ENCODE measurements at regions not wholly inside any gene's neighbourhood (a gene's known extent, or its start where the extent isn't known, plus 50 kb on each side); places are given as distances from the start of the nearest gene placed in this dataset.
"Not testable (repeated sequence)": the region's sequence is repeated elsewhere in the genome, so short reads cannot be mapped to it uniquely, and the experiment has no call there.

DNA sequence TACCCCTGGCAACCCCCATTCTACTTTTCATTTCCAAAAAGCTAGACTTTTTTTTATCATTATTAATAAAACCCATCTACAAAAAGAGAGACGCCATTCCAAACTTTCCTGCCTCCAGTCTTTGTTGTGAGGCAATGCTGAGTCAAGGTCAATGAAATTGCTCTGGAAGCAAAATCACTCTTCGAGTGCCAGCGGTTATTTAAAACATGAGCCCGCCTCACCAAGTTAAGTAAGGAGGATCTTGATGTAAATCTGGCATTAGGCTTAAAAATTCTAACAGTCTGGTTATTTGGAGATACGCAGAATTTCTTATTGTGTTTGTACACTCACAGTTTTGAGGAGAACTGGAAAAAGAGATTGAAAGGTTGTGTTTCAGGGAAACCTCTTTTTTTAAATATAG is 1196.3 kb downstream of the TYW1 start:
- H3K9me2 ChIP-seq (replicated peaks; ENCODE audit: insufficient read depth, low read length), result no peaks in the 10 kb centered on the region
- no peak for DNase-seq
- no peaks in the 10 kb centered on the region for H4K20me1 ChIP-seq (ENCODE audit: insufficient read depth, low read length)
- H3K27me3 ChIP-seq (replicated peaks; ENCODE audit: insufficient read depth, low read length), result no peaks in the 10 kb centered on the region
- no peak overlapping the region for H3K4me3 ChIP-seq (ENCODE audit: low read length)
- no peaks in the 10 kb centered on the region for H3K79me2 ChIP-seq (ENCODE audit: low read length)
- TF ChIP-seq EZH2phosphoT487 (IDR thresholded peaks at IDR 0.05; ENCODE audit: low read length) (no peak), EZH2 (optimal IDR thresholded peaks at IDR 0.05; ENCODE audit: low read depth, low read length) (no peak)
- TF ChIP-seq, protein P1, sequence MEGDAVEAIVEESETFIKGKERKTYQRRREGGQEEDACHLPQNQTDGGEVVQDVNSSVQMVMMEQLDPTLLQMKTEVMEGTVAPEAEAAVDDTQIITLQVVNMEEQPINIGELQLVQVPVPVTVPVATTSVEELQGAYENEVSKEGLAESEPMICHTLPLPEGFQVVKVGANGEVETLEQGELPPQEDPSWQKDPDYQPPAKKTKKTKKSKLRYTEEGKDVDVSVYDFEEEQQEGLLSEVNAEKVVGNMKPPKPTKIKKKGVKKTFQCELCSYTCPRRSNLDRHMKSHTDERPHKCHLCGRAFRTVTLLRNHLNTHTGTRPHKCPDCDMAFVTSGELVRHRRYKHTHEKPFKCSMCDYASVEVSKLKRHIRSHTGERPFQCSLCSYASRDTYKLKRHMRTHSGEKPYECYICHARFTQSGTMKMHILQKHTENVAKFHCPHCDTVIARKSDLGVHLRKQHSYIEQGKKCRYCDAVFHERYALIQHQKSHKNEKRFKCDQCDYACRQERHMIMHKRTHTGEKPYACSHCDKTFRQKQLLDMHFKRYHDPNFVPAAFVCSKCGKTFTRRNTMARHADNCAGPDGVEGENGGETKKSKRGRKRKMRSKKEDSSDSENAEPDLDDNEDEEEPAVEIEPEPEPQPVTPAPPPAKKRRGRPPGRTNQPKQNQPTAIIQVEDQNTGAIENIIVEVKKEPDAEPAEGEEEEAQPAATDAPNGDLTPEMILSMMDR (IDR thresholded peaks at IDR 0.05; ENCODE audit: low read length), result no peak
- H3K4me1 ChIP-seq (ENCODE audit: low read length), result no peaks in the 10 kb centered on the region
- H3K27ac ChIP-seq (ENCODE audit: low read length), result no peak overlapping the region
- no peak overlapping the region for H2AFZ ChIP-seq (ENCODE audit: low read length)
- H3K9me3 ChIP-seq (replicated peaks; ENCODE audit: insufficient read depth, low read length), result no peaks in the 10 kb centered on the region
- H3K4me2 ChIP-seq (ENCODE audit: low read depth, low read length), result no peak overlapping the region
- no peaks in the 10 kb centered on the region for H3F3A ChIP-seq (ENCODE audit: insufficient read depth, low read length)
- no peaks in the 10 kb centered on the region for H3K36me3 ChIP-seq (replicated peaks; ENCODE audit: insufficient read depth, low read length)
- H3K9ac ChIP-seq (ENCODE audit: low read length), result no peak overlapping the region

DNA sequence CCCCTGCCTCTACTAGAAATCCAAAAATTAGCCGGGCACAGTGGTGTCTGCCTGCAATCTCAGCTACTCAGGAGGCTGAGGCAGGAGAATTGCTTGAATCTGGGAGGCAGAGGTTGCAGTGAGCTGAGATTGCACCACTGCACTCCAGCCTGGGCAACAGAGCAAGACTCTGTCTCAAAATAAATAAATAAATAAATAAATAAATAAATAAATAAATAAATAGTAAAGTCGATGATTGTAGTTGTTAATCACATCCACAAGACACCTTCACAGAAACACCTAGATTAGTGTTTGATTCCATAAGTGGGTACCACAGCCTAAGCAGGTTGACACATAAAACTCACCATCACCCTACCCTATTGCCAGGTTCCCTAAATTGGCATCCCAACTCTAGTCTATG is 1199.0 kb downstream of the TYW1 start:
- H3K79me2 ChIP-seq (ENCODE audit: low read length); H3K9me2 ChIP-seq (replicated peaks; ENCODE audit: insufficient read depth, low read length); DNase-seq; H3F3A ChIP-seq (ENCODE audit: insufficient read depth, low read length); H3K9ac ChIP-seq (ENCODE audit: low read length); H3K27me3 ChIP-seq (replicated peaks; ENCODE audit: insufficient read depth, low read length); H3K4me3 ChIP-seq (ENCODE audit: low read length); H2AFZ ChIP-seq (ENCODE audit: low read length); H3K4me1 ChIP-seq (ENCODE audit: low read length); H4K20me1 ChIP-seq (ENCODE audit: insufficient read depth, low read length); H3K27ac ChIP-seq (ENCODE audit: low read length); H3K36me3 ChIP-seq (replicated peaks; ENCODE audit: insufficient read depth, low read length); H3K9me3 ChIP-seq (replicated peaks; ENCODE audit: insufficient read depth, low read length); H3K4me2 ChIP-seq (ENCODE audit: low read depth, low read length): not testable (repeated sequence)

DNA sequence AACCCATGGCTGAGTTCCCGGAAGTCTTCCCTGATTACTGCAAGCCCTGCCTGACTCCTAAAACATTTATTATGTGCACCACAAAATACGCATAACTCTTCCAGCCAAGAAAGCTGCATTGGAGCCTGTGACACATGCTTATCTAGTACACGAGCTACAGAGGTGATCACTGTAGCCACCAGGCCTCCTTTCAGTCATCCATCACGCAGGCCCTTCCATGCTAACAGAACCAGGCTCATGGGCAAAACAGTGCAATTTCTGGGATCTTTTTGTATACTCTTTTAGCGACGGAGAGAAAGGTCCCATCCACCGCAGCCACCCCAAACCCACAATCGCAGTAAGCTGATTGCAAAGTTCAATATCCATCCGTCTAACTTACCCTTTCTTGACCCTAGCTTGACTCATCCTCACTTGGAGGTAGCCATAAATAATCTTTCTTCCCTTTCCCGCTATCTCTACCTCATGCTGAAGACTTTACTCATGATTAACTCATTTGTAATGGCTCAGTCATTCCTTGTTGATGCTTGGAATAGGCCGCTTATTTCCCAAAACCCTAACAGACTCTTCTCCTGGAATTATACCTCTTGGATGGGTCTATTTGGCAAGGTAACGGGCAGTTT is 1203.5 kb downstream of the TYW1 start:
- Histone ChIP-seq H3K27me3 (replicated peaks; ENCODE audit: insufficient read depth, low read length) (no peaks in the 10 kb centered on the region), H3K9me3 (replicated peaks; ENCODE audit: insufficient read depth, low read length) (no peaks in the 10 kb centered on the region), H3K36me3 (replicated peaks; ENCODE audit: insufficient read depth, low read length) (no peaks in the 10 kb centered on the region), H4K20me1 (ENCODE audit: insufficient read depth, low read length) (no peaks in the 10 kb centered on the region), H3F3A (ENCODE audit: insufficient read depth, low read length) (no peaks in the 10 kb centered on the region), H3K27ac (ENCODE audit: low read length) (no peak overlapping the region), H3K4me1 (ENCODE audit: low read length) (no peaks in the 10 kb centered on the region), H3K9me2 (replicated peaks; ENCODE audit: insufficient read depth, low read length) (no peaks in the 10 kb centered on the region), H3K4me2 (ENCODE audit: low read depth, low read length) (no peak overlapping the region), H3K4me3 (ENCODE audit: low read length) (no peak overlapping the region), H3K9ac (ENCODE audit: low read length) (no peak overlapping the region), H2AFZ (ENCODE audit: low read length) (no peak overlapping the region), H3K79me2 (ENCODE audit: low read length) (no peaks in the 10 kb centered on the region)
- TF ChIP-seq EZH2phosphoT487 (IDR thresholded peaks at IDR 0.05; ENCODE audit: low read length) (no peak), EZH2 (optimal IDR thresholded peaks at IDR 0.05; ENCODE audit: low read depth, low read length) (no peak)
- TF ChIP-seq, protein P1 (IDR thresholded peaks at IDR 0.05; ENCODE audit: low read length), result no peak
- no peak for DNase-seq

DNA sequence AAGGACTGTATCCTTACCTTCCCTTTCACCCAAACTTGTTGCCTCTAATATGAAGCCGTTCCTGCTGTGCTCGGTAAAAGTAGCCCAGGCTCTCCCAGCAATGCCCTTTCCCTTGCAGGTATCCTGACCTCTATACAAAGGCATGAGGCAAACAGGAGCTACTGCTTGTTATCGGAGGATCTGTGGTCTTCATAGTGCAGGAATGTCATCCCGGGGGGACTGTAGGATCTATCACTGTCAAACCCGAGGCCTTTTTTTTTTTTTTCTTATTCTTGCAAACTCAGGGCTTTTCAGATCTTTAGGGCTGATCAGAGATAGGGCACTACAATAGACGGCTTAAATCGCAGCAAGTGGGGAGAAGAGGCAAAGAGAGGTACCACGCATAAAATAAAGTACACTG is 1206.6 kb downstream of the TYW1 start:
- Histone ChIP-seq H3K79me2 (ENCODE audit: low read length) (no peaks in the 10 kb centered on the region), H3K9me2 (replicated peaks; ENCODE audit: insufficient read depth, low read length) (no peaks in the 10 kb centered on the region), H3K9me3 (replicated peaks; ENCODE audit: insufficient read depth, low read length) (no peaks in the 10 kb centered on the region), H4K20me1 (ENCODE audit: insufficient read depth, low read length) (no peaks in the 10 kb centered on the region), H3K36me3 (replicated peaks; ENCODE audit: insufficient read depth, low read length) (no peaks in the 10 kb centered on the region), H3F3A (ENCODE audit: insufficient read depth, low read length) (no peaks in the 10 kb centered on the region), H3K27ac (ENCODE audit: low read length) (no peak overlapping the region), H3K9ac (ENCODE audit: low read length) (no peak overlapping the region), H3K27me3 (replicated peaks; ENCODE audit: insufficient read depth, low read length) (no peaks in the 10 kb centered on the region), H3K4me1 (ENCODE audit: low read length) (no peaks in the 10 kb centered on the region), H3K4me2 (ENCODE audit: low read depth, low read length) (no peak overlapping the region), H3K4me3 (ENCODE audit: low read length) (no peak overlapping the region), H2AFZ (ENCODE audit: low read length) (no peak overlapping the region)
- no peak for DNase-seq
- no peak for TF ChIP-seq EZH2phosphoT487 (IDR thresholded peaks at IDR 0.05; ENCODE audit: low read length)
- TF ChIP-seq EZH2 (optimal IDR thresholded peaks at IDR 0.05; ENCODE audit: low read depth, low read length), result no peak
- TF ChIP-seq, protein P1 (IDR thresholded peaks at IDR 0.05; ENCODE audit: low read length), result no peak
